WTC11 (cell line): ENCODE measurements at regions not wholly inside any gene's neighbourhood (a gene's known extent, or its start where the extent isn't known, plus 50 kb on each side); places are given as distances from the start of the nearest gene placed in this dataset.
A peak's percentile ranks its signal among the peaks of the same experiment; 100 is the strongest.
"Not testable (repeated sequence)": the region's sequence is repeated elsewhere in the genome, so short reads cannot be mapped to it uniquely, and the experiment has no call there.

Experiments used
- ATAC-seq: fragments of 200-7000 bp; cut with Tn5 transposase; 2 replicates; pipeline ENCODE4 v1.10.0; 2021; ENCODE audit warnings: mild to moderate bottlenecking, moderate library complexity
- CTCF ChIA-PET: fragments of 300-600 bp; sonication (Branson Sonifier 250); formaldehyde crosslinking; loops from one replicate; lab custom pipeline; 2021; ENCODE audit warnings: antibody characterized with exemption; lab: Charles Lee
- POLR2A ChIA-PET: fragments of 350-600 bp; sonication (Branson Sonifier 250); formaldehyde crosslinking; loops from one replicate; lab custom pipeline; 2021; ENCODE audit warnings: antibody characterized with exemption; lab: Charles Lee
- DNase-seq: peaks from one replicate; pipeline ENCODE4 v3.0.0; 2021; ENCODE audit warnings: low spot score
- H3K27ac Mint-ChIP-seq: 2 replicates; pipeline ENCODE4 v1.8.0; 2021; ENCODE audit warnings: mixed read lengths
- H3K27me3 Mint-ChIP-seq: 2 replicates; pipeline ENCODE4 v1.8.0; 2021; ENCODE audit warnings: low read depth, mild to moderate bottlenecking, moderate library complexity, mixed read lengths
- H3K36me3 Mint-ChIP-seq: 2 replicates; pipeline ENCODE4 v1.8.0; 2021; ENCODE audit warnings: mixed read lengths
- H3K4me1 Mint-ChIP-seq: 2 replicates; pipeline ENCODE4 v1.8.0; 2022; ENCODE audit warnings: mixed read lengths
- H3K4me3 Mint-ChIP-seq: 2 replicates; pipeline ENCODE4 v1.8.0; 2021; ENCODE audit warnings: mild to moderate bottlenecking, moderate library complexity, mixed read lengths
- H3K9me3 Mint-ChIP-seq: 2 replicates; pipeline ENCODE4 v1.8.0; 2021; ENCODE audit warnings: mixed read lengths
- TF ChIP-seq, protein P1 (sequence below): fragments of 200-600 bp; IDR thresholded peaks from 2 replicates; pipeline ENCODE4 v1.8.0; 2022; ENCODE audit warnings: antibody characterized with exemption

- H3K27me3 Mint-ChIP-seq, H3K4me3 Mint-ChIP-seq, H3K9me3 Mint-ChIP-seq, CTCF ChIA-PET, H3K36me3 Mint-ChIP-seq, POLR2A ChIA-PET, H3K27ac Mint-ChIP-seq, H3K4me1 Mint-ChIP-seq, ATAC-seq, DNase-seq: not testable (repeated sequence)
Measured at GRCh38 chr1:182631-183030, 268.8 kb downstream of the OR4F29 start.

DNA sequence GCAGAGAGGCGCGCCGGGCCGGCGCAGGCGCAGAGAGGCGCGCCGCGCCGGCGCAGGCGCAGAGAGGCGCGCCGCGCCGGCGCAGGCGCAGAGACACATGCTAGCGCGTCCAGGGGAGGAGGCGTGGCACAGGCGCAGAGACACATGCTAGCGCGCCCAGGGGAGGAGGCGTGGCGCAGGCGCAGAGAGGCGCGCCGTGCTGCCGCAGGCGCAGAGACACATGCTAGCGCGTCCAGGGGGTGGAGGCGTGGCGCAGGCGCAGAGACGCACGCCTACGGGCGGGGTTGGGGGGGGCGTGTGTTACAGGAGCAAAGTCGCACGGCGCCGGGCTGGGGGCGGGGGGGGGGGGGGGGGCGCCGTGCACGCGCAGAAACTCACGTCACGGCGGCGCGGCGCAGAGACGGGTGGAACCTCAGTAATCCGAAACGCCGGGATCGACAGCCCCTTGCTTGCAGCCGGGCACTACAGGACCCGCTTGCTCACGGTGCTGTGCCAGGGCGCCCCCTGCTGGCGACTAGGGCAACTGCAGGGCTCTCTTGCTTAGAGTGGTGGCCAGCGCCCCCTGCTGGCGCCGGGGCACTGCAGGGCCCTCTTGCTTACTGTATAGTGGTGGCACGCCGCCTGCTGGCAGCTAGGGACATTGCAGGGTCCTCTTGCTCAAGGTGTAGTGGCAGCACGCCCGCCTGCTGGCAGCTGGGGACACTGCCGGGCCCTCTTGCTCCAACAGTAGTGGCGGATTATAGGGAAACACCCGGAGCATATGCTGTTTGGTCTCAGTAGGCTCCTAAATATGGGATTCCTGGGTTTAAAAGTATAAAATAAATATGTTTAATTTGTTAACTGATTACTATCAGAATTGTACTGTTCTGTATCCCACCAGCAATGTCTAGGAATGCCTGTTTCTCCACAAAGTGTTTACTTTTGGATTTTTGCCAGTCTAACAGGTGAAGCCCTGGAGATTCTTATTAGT lies 269.9 kb downstream of the OR4F29 start:
- H3K27ac Mint-ChIP-seq, POLR2A ChIA-PET, CTCF ChIA-PET, H3K27me3 Mint-ChIP-seq, H3K9me3 Mint-ChIP-seq, H3K4me3 Mint-ChIP-seq, H3K4me1 Mint-ChIP-seq, ATAC-seq, H3K36me3 Mint-ChIP-seq: not testable (repeated sequence)
- TF ChIP-seq, protein P1, sequence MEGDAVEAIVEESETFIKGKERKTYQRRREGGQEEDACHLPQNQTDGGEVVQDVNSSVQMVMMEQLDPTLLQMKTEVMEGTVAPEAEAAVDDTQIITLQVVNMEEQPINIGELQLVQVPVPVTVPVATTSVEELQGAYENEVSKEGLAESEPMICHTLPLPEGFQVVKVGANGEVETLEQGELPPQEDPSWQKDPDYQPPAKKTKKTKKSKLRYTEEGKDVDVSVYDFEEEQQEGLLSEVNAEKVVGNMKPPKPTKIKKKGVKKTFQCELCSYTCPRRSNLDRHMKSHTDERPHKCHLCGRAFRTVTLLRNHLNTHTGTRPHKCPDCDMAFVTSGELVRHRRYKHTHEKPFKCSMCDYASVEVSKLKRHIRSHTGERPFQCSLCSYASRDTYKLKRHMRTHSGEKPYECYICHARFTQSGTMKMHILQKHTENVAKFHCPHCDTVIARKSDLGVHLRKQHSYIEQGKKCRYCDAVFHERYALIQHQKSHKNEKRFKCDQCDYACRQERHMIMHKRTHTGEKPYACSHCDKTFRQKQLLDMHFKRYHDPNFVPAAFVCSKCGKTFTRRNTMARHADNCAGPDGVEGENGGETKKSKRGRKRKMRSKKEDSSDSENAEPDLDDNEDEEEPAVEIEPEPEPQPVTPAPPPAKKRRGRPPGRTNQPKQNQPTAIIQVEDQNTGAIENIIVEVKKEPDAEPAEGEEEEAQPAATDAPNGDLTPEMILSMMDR = peak; percentile 65
- DNase-seq = peak; percentile 47

DNA sequence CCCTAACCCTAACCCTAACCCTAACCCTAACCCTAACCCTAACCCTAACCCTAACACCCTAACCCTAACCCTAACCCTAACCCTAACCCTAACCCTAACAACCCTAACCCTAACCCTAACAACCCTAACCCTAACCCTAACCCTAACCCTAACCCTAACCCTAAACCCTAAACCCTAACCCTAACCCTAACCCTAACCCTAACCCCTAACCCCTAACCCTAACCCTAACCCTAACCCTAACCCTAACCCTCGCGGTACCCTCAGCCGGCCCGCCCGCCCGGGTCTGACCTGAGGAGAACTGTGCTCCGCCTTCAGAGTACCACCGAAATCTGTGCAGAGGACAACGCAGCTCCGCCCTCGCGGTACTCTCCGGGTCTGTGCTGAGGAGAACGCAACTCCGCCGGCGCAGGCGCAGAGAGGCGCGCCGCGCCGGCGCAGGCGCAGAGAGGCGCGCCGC lies 270.7 kb downstream of the OR4F29 start:
- H3K27me3 Mint-ChIP-seq, H3K36me3 Mint-ChIP-seq, H3K4me3 Mint-ChIP-seq, H3K9me3 Mint-ChIP-seq, H3K27ac Mint-ChIP-seq, POLR2A ChIA-PET, ATAC-seq, CTCF ChIA-PET, H3K4me1 Mint-ChIP-seq: not testable (repeated sequence)
- DNase-seq = peak; percentile 14

GRCh38 chr1:138842-139241 lies 312.6 kb downstream of the OR4F29 start:
- H3K27me3 Mint-ChIP-seq, CTCF ChIA-PET, H3K4me1 Mint-ChIP-seq, H3K9me3 Mint-ChIP-seq, H3K4me3 Mint-ChIP-seq, H3K36me3 Mint-ChIP-seq, POLR2A ChIA-PET, ATAC-seq: not testable (repeated sequence)
- H3K27ac Mint-ChIP-seq = 0 out of 2 replicates have a peak overlapping the region, but pooled peaks have one; percentile 60
- DNase-seq = peak; percentile 6

DNA sequence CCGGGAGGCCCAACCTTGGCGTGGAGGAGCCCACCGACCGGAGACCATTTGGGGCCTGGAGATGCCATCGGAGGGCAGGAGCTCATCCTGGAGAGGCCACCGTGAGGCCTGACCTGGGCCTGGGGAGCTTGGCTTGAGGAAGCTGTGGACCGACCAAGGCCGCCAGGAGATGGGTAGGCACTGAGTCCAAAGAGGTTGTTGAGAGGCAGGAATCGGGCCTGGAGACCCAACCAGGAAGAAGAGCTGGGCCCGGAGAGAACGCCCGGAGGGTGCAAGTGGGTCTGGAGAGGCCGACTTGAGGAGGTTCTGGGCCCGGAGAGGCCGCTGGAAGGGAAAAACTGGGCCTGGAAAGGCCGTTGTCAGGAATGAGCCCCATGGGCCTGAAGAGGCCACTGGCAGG lies 313.8 kb downstream of the OR4F29 start:
- CTCF ChIA-PET, POLR2A ChIA-PET: not testable (repeated sequence)

DNA sequence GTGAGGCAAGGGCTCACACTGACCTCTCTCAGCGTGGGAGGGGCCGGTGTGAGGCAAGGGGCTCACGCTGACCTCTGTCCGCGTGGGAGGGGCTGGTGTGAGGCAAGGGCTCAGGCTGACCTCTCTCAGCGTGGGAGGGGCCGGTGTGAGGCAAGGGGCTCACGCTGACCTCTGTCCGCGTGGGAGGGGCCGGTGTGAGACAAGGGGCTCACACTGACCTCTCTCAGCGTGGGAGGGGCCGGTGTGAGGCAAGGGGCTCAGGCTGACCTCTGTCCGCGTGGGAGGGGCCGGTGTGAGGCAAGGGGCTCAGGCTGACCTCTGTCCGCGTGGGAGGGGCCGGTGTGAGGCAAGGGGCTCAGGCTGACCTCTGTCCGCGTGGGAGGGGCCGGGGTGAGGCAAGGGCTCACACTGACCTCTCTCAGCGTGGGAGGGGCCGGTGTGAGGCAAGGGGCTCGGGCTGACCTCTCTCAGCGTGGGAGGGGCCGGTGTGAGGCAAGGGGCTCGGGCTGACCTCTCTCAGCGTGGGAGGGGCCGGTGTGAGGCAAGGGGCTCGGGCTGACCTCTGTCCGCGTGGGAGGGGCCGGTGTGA lies 315.0 kb downstream of the OR4F29 start:
- DNase-seq, H3K9me3 Mint-ChIP-seq, H3K36me3 Mint-ChIP-seq, CTCF ChIA-PET, H3K4me1 Mint-ChIP-seq, H3K27me3 Mint-ChIP-seq, POLR2A ChIA-PET, H3K4me3 Mint-ChIP-seq, ATAC-seq, H3K27ac Mint-ChIP-seq: not testable (repeated sequence)

More for the DNA sequence above, 313.8 kb downstream of the OR4F29 start:
- DNase-seq = peak; percentile 1
- not testable (repeated sequence) for H3K4me3 Mint-ChIP-seq, H3K36me3 Mint-ChIP-seq, H3K4me1 Mint-ChIP-seq, H3K27ac Mint-ChIP-seq, H3K9me3 Mint-ChIP-seq, H3K27me3 Mint-ChIP-seq, ATAC-seq

- CTCF ChIA-PET, POLR2A ChIA-PET, H3K27me3 Mint-ChIP-seq, H3K9me3 Mint-ChIP-seq, H3K27ac Mint-ChIP-seq, H3K4me1 Mint-ChIP-seq, H3K36me3 Mint-ChIP-seq, H3K4me3 Mint-ChIP-seq, ATAC-seq: not testable (repeated sequence)
- peak; percentile 7 for DNase-seq
Measured at GRCh38 chr1:134936-135335, 316.5 kb downstream of the OR4F29 start.

- H3K4me3 Mint-ChIP-seq, DNase-seq, H3K27ac Mint-ChIP-seq, POLR2A ChIA-PET, ATAC-seq, H3K9me3 Mint-ChIP-seq, H3K27me3 Mint-ChIP-seq, H3K36me3 Mint-ChIP-seq, H3K4me1 Mint-ChIP-seq, CTCF ChIA-PET: not testable (repeated sequence)
Measured at GRCh38 chr1:118440-118839, 333.0 kb downstream of the OR4F29 start.

- H3K4me3 Mint-ChIP-seq, CTCF ChIA-PET, H3K27ac Mint-ChIP-seq, POLR2A ChIA-PET, ATAC-seq, H3K9me3 Mint-ChIP-seq, H3K27me3 Mint-ChIP-seq, DNase-seq, H3K36me3 Mint-ChIP-seq, H3K4me1 Mint-ChIP-seq: not testable (repeated sequence)
Measured at GRCh38 chr1:115534-115933, 335.9 kb downstream of the OR4F29 start.

- CTCF ChIA-PET, H3K36me3 Mint-ChIP-seq, POLR2A ChIA-PET, H3K9me3 Mint-ChIP-seq, H3K27me3 Mint-ChIP-seq, ATAC-seq, H3K27ac Mint-ChIP-seq, H3K4me1 Mint-ChIP-seq, H3K4me3 Mint-ChIP-seq: not testable (repeated sequence)
- DNase-seq = peak; percentile 15
Measured at GRCh38 chr1:104776-105175, 346.7 kb downstream of the OR4F29 start.

DNA sequence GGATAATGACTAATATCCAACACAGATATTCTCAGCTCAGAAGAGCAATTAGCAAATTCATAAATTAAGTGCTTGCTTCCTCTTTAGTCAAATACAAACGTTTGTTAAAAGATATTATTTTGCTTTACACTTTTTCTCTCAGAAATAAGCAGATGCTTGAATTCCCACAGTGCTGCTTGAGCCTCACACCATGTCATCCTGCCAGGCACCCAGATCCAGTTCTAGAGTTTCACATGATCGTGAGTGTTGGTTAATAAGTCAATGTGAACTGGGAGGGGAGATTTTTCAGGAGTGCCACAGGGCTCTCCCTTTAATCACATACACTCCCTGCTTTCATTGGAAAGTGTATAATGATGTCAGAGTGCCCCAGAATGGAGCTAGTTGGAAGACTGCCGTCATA lies 352.0 kb downstream of the OR4F29 start:
- H3K4me1 Mint-ChIP-seq, DNase-seq, CTCF ChIA-PET, H3K27ac Mint-ChIP-seq, H3K4me3 Mint-ChIP-seq, H3K9me3 Mint-ChIP-seq, H3K36me3 Mint-ChIP-seq, POLR2A ChIA-PET, ATAC-seq, H3K27me3 Mint-ChIP-seq: not testable (repeated sequence)
